NCI-H2107 treated with DMSO at 0.1 percent for 48 hours (cell line): ENCODE measurements at regions not wholly inside any gene's neighbourhood (a gene's known extent, or its start where the extent isn't known, plus 50 kb on each side); places are given as distances from the start of the nearest gene placed in this dataset.
"Not testable (repeated sequence)": the region's sequence is repeated elsewhere in the genome, so short reads cannot be mapped to it uniquely, and the experiment has no call there.

Experiments used
- DNase-seq: peaks from one replicate; lab custom pipeline; 2025; ENCODE audit not compliant: unreplicated experiment; lab: John Stamatoyannopoulos, UW

DNA sequence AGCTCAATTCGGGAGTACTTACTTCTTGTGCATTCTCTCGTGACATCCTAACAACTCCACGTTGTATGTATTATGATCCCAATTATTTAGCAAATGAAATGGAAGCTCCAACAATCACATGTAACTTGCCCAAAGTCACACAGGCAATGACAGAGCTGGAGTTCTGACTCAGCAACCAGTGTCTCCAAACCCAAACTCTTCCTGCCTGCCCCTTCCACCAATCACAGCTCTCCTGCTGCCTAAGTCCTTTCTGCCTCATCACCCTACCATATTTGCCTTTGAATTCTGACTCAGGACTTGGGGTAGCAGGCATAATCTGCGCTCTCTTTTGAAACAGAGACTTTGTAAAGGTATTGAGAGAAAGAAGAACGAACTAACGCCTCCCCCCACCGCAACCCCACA, 245.2 kb upstream of the MAF start:
- no peak for DNase-seq

GRCh38 chr16:79845033-79845733, 244.6 kb upstream of the MAF start:
- DNase-seq, result no peak

DNA sequence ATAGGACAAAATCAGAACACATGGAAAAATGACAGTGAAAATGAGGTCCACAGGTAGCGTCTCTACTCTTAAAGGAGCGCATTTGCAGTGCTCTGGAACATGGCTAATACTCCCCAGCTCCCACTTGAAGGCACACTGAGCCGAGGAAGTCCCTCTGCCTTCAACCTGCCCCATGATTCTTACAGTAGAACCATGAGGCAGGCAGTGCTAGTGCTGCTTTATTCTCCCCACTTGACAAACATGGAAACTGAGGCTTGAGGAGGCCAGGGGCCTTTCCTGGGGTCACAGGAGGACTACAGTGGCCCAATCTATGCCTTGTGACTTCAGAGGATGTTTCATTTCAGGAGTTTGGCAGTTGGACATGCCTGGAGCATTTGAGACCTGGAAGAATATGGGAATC, 244.1 kb upstream of the MAF start:
- DNase-seq, result no peak

DNA sequence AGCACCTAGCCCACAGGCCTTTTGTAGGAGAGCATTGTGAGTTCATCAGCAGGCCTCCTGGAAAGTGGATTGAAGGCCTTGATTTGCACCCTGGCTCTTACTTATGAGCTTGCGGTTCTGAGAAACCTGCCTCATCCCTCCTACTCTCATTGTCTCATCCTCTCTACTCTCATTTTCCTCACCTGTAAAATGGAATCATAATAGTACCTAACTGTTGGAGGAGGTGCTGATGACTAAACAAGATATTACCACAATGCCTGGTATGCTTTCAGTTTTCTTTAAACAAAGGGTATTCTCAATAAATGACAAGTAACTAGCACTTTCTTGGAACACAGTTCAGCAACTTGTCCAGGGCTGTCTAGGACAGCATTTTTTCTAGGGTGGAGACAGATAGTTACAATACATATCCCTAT, 243.1 kb upstream of the MAF start:
- DNase-seq, result no peak

DNA sequence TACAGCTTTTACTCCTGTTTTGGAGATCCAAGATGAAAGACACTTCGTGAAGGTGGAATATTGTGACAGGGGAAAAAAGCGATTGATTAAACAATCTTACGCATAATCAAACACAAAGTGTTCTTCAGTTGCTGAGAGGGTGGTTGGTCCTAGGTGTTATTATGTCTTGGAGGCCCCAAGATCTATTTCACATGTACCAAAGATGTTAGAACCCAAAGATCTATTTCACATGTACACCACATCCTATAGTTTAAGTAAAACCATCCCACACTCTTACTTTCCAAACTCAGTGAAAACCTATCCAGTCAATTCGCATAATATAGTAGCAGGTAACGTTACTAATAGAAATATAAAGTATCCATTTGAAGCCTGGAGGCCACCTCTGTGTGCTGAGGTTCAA, 242.6 kb upstream of the MAF start:
- no peak for DNase-seq

- no peak for DNase-seq
Observed at GRCh38 chr16:79842197-79842596, 241.7 kb upstream of the MAF start.

DNA sequence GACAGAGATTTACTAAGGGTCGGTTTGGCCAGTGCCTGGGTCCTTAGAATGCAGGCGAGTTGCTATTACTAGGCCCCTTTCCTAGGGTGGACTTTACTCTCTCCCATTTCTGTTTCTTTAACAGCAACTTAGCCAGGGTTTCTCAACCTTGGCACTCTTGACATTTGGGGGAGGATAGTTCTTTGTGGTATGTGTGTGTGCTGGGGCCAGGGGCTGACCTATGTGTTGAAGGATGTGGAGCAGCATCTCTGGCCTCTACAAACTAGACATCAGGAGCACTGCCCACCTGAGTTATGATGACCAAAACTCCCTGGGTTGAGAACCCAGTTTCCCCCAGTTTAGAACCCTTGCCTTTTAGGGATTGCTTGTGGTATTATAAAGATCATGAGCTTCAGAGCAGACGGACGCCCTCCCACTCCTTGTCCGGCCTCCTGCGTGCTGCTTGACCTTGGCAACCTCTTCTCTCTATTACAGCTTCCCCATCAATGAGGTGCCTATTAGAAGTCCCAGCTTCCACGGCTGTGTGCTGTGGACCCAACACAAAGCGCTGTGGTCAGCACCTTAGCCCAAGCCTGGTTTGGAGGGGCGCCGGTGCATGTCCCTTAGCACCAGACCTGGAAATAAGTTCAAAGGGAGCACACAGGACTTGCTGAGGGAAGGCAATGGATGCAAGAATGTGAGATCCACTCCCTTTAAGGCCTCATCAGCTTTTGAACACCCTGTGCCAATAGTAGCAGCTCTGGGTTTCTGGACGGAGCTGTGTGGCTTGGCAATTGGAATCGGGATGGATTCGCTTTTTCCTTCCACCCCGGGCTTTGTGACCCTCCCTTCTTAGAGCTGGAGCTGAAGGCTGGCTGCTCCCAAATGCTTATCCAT, 239.2 kb upstream of the MAF start:
- no peak for DNase-seq

- DNase-seq, result no peak
Observed at GRCh38 chr16:79838496-79839259, 238.1 kb upstream of the MAF start.

GRCh38 chr16:79836144-79836543, 235.6 kb upstream of the MAF start:
- DNase-seq, result no peak

DNA sequence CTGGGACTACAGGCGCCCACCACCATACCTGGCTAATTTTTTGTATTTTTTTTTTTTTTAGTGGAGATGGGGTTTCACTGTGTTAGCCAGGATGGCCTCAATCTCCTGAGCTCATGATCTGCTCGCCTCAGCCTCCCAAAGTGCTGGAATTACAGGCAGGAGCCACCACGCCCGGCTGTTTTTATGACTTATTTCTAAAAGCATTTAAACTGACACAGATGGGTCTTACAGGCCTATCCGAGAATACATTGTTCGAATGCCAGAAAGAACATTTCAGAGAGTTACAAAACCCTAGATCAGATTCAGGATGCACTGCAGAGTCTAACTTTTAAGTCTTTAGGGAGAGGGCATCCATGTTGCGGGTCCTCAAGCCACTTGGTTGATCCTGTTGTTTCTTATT, 234.7 kb upstream of the MAF start:
- no peak for DNase-seq

DNA sequence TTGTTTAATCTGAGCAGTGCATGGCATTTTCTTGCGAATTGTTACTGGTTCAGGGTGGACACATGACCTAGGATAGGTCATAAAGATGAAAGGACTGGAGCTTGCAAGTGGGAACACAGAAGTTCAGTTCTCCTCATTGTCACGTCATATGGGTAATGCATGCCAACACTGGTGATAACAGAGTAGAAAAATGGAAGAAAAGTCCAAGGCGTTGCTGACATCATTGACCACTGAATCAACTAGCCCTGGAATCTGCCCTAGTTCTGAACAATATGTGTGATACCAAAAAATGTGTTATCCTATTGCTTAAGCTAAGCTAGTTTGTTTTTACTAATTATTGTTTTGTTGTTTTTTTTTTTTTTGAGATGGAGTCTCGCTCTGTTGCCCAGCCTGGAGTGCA, 234.2 kb upstream of the MAF start:
- DNase-seq, result no peak

DNA sequence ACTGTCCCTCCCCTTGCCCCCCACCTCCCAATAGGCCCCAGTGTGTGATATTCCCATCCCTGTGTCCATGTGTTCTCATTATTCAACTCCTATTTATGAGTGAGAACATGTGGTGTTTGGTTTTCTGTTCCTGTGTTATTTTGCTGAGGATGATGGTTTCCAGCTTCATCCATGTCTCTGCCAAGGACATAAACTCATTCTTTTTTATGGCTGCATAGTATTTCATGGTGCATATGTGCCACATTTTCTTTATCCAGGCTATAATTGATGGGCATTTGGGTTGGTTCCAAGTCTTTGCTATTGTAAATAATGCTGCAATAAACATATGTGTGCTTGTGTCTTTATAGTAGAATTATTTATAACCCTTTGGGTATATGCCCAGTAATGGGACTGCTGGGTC, 233.5 kb upstream of the MAF start:
- DNase-seq, result not testable (repeated sequence)

DNA sequence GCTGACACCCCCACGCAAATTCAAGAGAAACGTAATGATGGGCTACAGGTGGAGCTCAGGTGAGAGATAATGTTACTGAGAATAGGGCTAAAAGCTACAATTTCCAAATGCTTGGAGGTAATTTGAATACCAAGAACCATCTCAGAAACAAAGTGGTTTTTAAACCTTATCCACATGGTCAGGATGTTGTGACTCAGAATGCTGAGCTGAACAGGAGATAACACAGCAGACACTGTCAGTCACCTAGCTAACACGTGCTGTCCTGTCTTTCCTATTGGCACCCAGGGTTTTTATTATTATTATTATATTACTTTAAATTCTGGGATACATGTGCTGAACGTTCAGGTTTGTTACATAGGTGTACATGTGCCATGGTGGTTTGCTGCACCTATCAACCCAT, 233.0 kb upstream of the MAF start:
- no peak for DNase-seq

DNA sequence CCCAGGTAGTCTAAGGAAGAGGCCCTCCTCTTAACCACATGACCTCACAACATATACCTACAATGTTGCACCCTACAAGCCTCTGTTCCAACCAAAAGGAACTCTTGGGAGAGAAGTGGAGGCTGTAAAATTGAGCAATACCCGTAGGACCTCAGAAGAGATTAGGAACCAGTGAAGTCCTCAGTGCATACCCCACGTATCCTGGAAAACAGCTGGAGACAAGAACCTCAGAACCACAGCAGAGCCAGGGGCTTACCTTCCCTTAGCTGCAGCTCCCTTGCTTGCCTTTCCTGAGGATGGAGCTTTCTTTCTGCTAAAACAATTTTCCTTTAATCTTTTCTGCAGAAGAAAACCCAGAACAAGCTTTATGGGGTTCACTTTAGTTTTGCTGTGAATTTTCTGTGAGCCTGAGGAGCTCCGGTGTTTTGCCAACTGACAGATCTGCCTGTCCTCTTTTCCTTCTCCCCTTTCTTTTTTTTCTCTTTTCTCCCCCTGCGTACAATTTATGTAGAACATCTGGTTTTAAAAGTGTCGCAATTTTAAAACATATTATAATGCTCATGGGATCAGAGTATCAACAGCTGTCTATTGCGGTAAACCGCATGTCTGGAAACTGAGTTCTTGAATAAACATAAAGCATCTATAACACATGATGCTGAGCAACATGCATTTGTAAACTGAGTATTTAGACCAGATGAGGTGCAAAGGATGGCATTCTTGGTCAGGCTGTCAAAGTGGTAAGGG, 226.4 kb upstream of the MAF start:
- no peak for DNase-seq

GRCh38 chr16:79825002-79825401, 224.5 kb upstream of the MAF start:
- no peak for DNase-seq

DNA sequence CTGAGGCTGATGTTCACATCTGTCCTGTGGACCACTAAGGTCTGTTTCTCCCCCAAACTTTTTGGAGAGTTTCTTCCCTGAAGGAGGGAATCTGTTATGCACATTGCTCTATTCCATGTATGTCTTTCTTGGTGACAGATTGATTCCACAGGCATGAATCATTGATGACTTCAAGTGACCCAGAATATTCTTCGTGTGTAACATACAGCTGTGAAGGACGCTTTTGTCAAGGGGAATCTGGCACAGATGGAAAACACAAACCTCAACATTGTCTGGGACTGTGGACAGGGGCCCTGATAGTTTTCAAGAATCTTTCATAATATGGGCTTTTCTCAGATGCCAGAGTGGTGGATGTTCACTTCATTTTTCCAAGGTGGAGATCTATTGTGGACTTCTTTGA, 223.1 kb upstream of the MAF start:
- DNase-seq, result no peak

DNA sequence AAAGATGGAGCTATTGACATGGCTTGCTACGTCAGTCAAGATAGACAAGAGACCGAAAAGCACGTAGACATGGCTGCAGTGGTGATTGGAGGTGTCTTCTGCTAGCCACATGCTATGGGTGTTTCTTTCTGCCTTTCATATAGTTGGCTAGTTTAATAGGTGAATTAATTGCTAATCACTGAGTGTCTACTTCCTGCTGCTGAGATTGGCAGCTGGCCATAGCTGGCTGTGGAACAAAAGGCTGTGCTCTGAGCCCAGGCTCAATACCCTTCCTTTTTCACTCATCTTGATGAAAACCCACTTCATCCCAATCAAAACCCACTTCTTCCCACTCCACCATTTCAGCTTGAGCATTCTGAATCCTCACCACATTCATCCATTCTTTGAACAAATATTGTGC, 221.4 kb upstream of the MAF start:
- no peak for DNase-seq

GRCh38 chr16:79816081-79816497, 215.6 kb upstream of the MAF start:
- no peak for DNase-seq

DNA sequence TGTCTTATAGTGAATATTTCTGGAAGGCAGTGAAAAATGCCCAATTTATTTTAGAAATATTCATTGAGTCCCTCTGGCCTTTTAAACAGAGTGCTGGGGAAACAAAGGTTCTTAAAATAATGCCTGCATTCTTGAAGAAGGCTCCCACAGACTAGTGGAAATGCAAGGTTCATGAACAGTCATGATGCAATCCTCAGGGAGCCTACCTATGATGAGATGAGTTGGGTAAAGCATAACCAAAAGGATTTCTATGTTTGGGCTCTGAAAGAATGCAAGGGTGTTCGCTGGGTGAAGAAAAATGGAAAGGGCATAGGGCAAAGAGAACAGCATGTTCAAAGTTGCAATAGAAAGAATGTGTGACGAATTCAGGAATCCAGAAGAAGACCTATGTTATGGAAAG, 214.5 kb upstream of the MAF start:
- DNase-seq, result no peak

DNA sequence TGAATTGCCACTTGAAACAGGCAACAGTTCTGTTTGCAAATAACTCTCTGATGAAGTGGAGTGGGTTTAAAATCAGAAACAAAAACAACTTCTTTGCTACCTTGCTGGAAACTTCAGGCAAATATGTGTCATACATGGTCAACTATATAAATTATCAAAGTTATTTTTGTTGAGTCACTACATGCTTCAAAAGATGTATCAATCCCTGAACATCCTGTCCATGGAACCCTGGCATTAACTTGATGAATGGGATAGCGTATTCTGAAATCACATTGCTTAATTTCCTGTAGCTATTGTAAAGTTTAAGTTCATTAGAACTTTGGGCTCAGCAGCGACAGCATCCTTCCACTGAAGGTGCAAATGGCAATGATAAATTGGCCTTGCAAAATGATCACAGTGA, 213.6 kb upstream of the MAF start:
- no peak for DNase-seq

GRCh38 chr16:79811541-79811940, 211.0 kb upstream of the MAF start:
- DNase-seq, result no peak
